Loucy (cell line): ENCODE measurements at regions not wholly inside any gene's neighbourhood (a gene's known extent, or its start where the extent isn't known, plus 50 kb on each side); places are given as distances from the start of the nearest gene placed in this dataset.

Experiments used
- H2AFZ ChIP-seq: fragments of 200-600 bp; sonication (generic); 2 replicates; pipeline ENCODE4 v1.6.0; 2016; ENCODE audit warnings: antibody characterized with exemption, mild to moderate bottlenecking, low read length, moderate library complexity
- H3F3A ChIP-seq: fragments of 200-600 bp; 2 replicates; pipeline ENCODE4 v1.6.0; 2016; ENCODE audit warnings: antibody characterized with exemption, low read depth, mild to moderate bottlenecking
- H3K27me3 ChIP-seq: fragments of 200-600 bp; sonication (generic); 2 replicates; pipeline ENCODE4 v1.6.1; 2014; ENCODE audit warnings: low read length, mild to moderate bottlenecking; ENCODE audit not compliant: insufficient read depth, poor library complexity, severe bottlenecking
- H3K36me3 ChIP-seq: fragments of 200-600 bp; sonication (generic); 2 replicates; pipeline ENCODE4 v1.6.1; 2016; ENCODE audit warnings: low read length; ENCODE audit not compliant: insufficient read depth
- H3K4me1 ChIP-seq: fragments of 200-600 bp; sonication (generic); 2 replicates; pipeline ENCODE4 v1.5.1; 2014; ENCODE audit warnings: low read length, mild to moderate bottlenecking; ENCODE audit not compliant: insufficient read depth, poor library complexity, severe bottlenecking
- H3K4me2 ChIP-seq: fragments of 200-600 bp; sonication (generic); 2 replicates; pipeline ENCODE4 v1.6.0; 2014; ENCODE audit warnings: antibody characterized with exemption, low read length, low read depth, mild to moderate bottlenecking; ENCODE audit not compliant: poor library complexity, severe bottlenecking
- H3K4me3 ChIP-seq: fragments of 200-600 bp; sonication (generic); 2 replicates; pipeline ENCODE4 v1.5.1; 2014; ENCODE audit warnings: low read length, mild to moderate bottlenecking, mixed read lengths; ENCODE audit not compliant: poor library complexity, severe bottlenecking
- H3K79me2 ChIP-seq: fragments of 200-600 bp; sonication (generic); 2 replicates; pipeline ENCODE4 v1.6.1; 2014; ENCODE audit warnings: low read length; ENCODE audit not compliant: insufficient read depth
- H3K9ac ChIP-seq: fragments of 200-600 bp; sonication (generic); 2 replicates; pipeline ENCODE4 v1.6.0; 2014; ENCODE audit warnings: mild to moderate bottlenecking, low read depth, low read length, moderate library complexity; ENCODE audit not compliant: poor library complexity, severe bottlenecking
- H3K9me2 ChIP-seq: fragments of 200-600 bp; sonication (generic); replicated peaks from 2 replicates; pipeline ENCODE4 v1.6.1; 2016; ENCODE audit warnings: low read depth, low read length, mixed read lengths
- H3K9me3 ChIP-seq: fragments of 200-600 bp; sonication (generic); 2 replicates; pipeline ENCODE4 v1.6.1; 2014; ENCODE audit warnings: mild to moderate bottlenecking, antibody characterized with exemption, low read length, low read depth; ENCODE audit not compliant: insufficient read depth
- H4K20me1 ChIP-seq: fragments of 200-600 bp; sonication (generic); 2 replicates; pipeline ENCODE4 v1.6.0; 2014; ENCODE audit warnings: antibody characterized with exemption, low read length, mild to moderate bottlenecking; ENCODE audit not compliant: insufficient read depth, poor library complexity, severe bottlenecking
- CTCF ChIP-seq: fragments of 200-600 bp; sonication (generic); conservative IDR thresholded peaks from 2 replicates; pipeline ENCODE4 v1.5.1; 2014; ENCODE audit warnings: mild to moderate bottlenecking, antibody characterized with exemption, low read length
- EZH2phosphoT487 ChIP-seq: fragments of 200-600 bp; IDR thresholded peaks from 2 replicates; pipeline ENCODE4 v1.6.1; 2018; ENCODE audit warnings: antibody characterized with exemption, mild to moderate bottlenecking, moderate library complexity, borderline replicate concordance

DNA sequence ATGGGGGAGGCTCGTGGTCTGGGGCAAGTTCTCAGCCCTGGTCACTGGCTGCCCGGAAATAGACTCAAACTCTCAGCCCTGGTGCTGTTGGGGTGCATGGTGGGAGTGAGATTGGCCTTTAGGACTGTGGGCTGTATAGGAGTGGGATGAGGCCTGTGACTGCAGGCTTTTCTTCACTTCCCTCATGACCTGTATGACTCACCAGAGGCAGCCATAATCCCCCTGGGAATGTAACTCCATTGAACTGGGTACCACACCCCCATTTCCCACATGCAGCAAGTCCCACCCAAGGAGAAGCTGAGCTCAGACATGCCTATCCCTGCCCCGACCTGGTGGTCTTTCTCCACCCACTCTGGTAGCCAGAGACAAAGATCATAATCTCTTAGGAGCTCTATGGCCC, 177.7 kb upstream of the OSR1 start:
- no peaks in the 10 kb centered on the region for H3K27me3 ChIP-seq
- H3K9me3 ChIP-seq = no peaks in the 10 kb centered on the region
- H3K36me3 ChIP-seq = no peaks in the 10 kb centered on the region
- H3F3A ChIP-seq = no peaks in the 10 kb centered on the region
- no peaks in the 10 kb centered on the region for H3K4me1 ChIP-seq
- TF ChIP-seq CTCF = no peak
- TF ChIP-seq EZH2phosphoT487 = no peak
- H3K4me2 ChIP-seq = no peak overlapping the region
- H3K9ac ChIP-seq = no peak overlapping the region
- no peaks in the 10 kb centered on the region for H3K79me2 ChIP-seq
- no peaks in the 10 kb centered on the region for H3K9me2 ChIP-seq
- no peaks in the 10 kb centered on the region for H4K20me1 ChIP-seq
- H3K4me3 ChIP-seq = no peak overlapping the region
- H2AFZ ChIP-seq = no peak overlapping the region

DNA sequence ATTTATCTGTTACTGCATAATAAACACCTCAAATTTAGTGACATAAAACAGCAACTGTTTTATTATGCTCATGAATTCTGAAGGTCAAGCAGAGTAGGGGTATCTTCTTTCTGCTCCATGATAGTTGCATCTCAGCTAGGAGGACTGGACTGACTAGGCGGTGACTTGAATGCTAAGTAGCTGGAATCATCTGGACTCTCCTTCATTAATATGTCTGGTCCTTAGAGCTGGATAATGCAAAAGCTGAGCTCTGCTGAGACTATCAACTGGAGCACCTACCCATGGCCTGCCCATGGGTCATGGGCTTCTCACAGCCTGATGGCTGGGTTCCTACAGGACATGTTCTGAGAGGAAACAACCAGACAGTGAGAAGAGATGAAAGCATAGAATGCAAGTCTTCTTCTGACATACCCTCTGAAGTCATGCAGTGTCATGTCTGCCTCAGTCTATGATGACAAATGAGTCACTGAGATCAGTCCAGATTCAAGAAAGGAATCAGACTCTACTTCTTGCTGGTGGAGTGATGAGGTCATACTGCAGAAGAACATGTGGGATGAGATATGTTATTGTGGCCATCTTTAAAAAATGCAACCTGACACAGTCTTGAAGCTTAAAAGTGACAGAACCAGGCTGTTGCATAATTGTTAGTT, 174.2 kb upstream of the OSR1 start:
- no peaks in the 10 kb centered on the region for H3K9me3 ChIP-seq

DNA sequence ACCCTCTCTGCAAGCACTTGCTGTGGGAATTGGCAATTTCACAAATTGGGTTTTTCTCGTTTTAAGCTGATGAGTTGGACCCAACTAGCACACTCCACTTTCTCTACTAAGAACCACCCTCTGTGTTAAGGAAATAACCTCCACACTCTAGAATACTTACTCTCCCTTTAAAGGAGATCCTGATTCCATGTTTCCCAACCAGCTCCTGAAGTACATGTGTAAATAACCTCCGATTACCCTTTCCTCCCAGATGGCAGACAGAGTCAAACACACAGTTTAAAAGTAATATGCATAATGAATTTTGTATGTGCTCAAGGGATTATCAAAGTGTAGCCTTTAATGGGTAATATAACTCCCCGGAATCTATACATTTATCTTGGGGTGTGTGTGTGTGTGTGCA, 171.3 kb upstream of the OSR1 start:
- H3K36me3 ChIP-seq = no peaks in the 10 kb centered on the region
- no peak overlapping the region for H3K9ac ChIP-seq
- TF ChIP-seq EZH2phosphoT487 = no peak
- TF ChIP-seq CTCF = no peak
- H3K79me2 ChIP-seq = no peaks in the 10 kb centered on the region
- no peaks in the 10 kb centered on the region for H3F3A ChIP-seq
- H3K4me1 ChIP-seq = no peaks in the 10 kb centered on the region
- no peaks in the 10 kb centered on the region for H3K9me3 ChIP-seq
- no peaks in the 10 kb centered on the region for H3K27me3 ChIP-seq
- no peak overlapping the region for H3K4me2 ChIP-seq
- no peak overlapping the region for H3K4me3 ChIP-seq
- no peaks in the 10 kb centered on the region for H4K20me1 ChIP-seq
- no peak overlapping the region for H2AFZ ChIP-seq
- no peaks in the 10 kb centered on the region; the same call in 1 of the 2 replicates for H3K9me2 ChIP-seq

More for the DNA sequence above, 174.2 kb upstream of the OSR1 start:
- Histone ChIP-seq H3K27me3 (no peaks in the 10 kb centered on the region), H3K4me2 (no peak overlapping the region), H3F3A (no peaks in the 10 kb centered on the region), H2AFZ (no peak overlapping the region), H3K36me3 (no peaks in the 10 kb centered on the region), H3K9ac (no peak overlapping the region), H3K9me2 (no peaks in the 10 kb centered on the region; the same call in 1 of the 2 replicates), H3K4me3 (no peak overlapping the region), H3K4me1 (no peaks in the 10 kb centered on the region), H3K79me2 (no peaks in the 10 kb centered on the region), H4K20me1 (no peaks in the 10 kb centered on the region)
- TF ChIP-seq CTCF (no peak), EZH2phosphoT487 (no peak)
